Fibroblast of villous mesenchyme (primary cell): ENCODE measurements at regions not wholly inside any gene's neighbourhood (a gene's known extent, or its start where the extent isn't known, plus 50 kb on each side); places are given as distances from the start of the nearest gene placed in this dataset.

Experiments used
- DNase-seq: peaks from one replicate; pipeline ENCODE4 v3.0.0-alpha.2; 2010; ENCODE audit warnings: low read depth
- H3K4me3 ChIP-seq: 2 replicates; pipeline ENCODE4 v1.5.1; 2011; ENCODE audit warnings: low read depth, mild to moderate bottlenecking, low read length
- CTCF ChIP-seq: IDR thresholded peaks from 2 replicates; pipeline ENCODE4 v1.5.1; 2012; ENCODE audit warnings: low read depth, mild to moderate bottlenecking, low read length; ENCODE audit not compliant: insufficient read depth

GRCh38 chr12:116482859-116483258 lies 76.3 kb upstream of the MAP1LC3B2 start:
- H3K4me3 ChIP-seq = no peak overlapping the region
- TF ChIP-seq CTCF = no peak
- no peak for DNase-seq

GRCh38 chr12:116483959-116484750 lies 75.0 kb upstream of the MAP1LC3B2 start:
- no peak overlapping the region for H3K4me3 ChIP-seq
- no peak for TF ChIP-seq CTCF
- peak; percentile 82 for DNase-seq

GRCh38 chr12:116484807-116485206 lies 74.4 kb upstream of the MAP1LC3B2 start:
- TF ChIP-seq CTCF = no peak
- peak; percentile 81 for DNase-seq
- H3K4me3 ChIP-seq = no peak overlapping the region

GRCh38 chr12:116489116-116489515 lies 70.1 kb upstream of the MAP1LC3B2 start:
- no peak for TF ChIP-seq CTCF
- H3K4me3 ChIP-seq = no peak overlapping the region
- peak; percentile 8 for DNase-seq

- no peak for TF ChIP-seq CTCF
- DNase-seq = peak; percentile 37
- H3K4me3 ChIP-seq = no peak overlapping the region
Observed at GRCh38 chr12:116490471-116490870, 68.7 kb upstream of the MAP1LC3B2 start.

- DNase-seq = peak; percentile 39
Observed at GRCh38 chr12:116492703-116493324, 66.4 kb upstream of the MAP1LC3B2 start.

More at GRCh38 chr12:116492703-116493324, 66.4 kb upstream of the MAP1LC3B2 start:
- TF ChIP-seq CTCF = no peak
- no peak overlapping the region for H3K4me3 ChIP-seq
